Lower leg skin (tissue), 4 donors: ENCODE measurements at regions not wholly inside any gene's neighbourhood (a gene's known extent, or its start where the extent isn't known, plus 50 kb on each side); places are given as distances from the start of the nearest gene placed in this dataset.

ENCODE experiments used
- DNase-seq, 2 donors: peaks; one replicate each; pipeline ENCODE4 v3.0.0-alpha.2; 2019; ENCODE audit warnings: low spot score in 2 of 2
- H3K4me3 ChIP-seq: fragments of 200-600 bp; sonication (generic); 2 replicates; pipeline ENCODE4 v1.5.1; 2017; ENCODE audit warnings: mild to moderate bottlenecking, low read depth; ENCODE audit not compliant: poor library complexity, severe bottlenecking
- POLR2A ChIP-seq, 2 donors: fragments of 450-650 bp; IDR thresholded peaks; one replicate each; pipeline ENCODE4 v1.6.1; 2016 to 2017; ENCODE audit warnings: antibody characterized with exemption in 2 of 2, mild to moderate bottlenecking in 1 of 2, moderate library complexity in 1 of 2
- WGBS, 2 donors: methylation state at CpG; one replicate each; pipeline ENCODE4 v1.1.5; 2018; 5-methylcytosine and 5-hydroxymethylcytosine counted together
- intact Hi-C: fragments of 100-400 bp; cut with DNase I; formaldehyde crosslinking; loops from one replicate; pipeline ENCODE4 v1.15.0; 2023; ENCODE audit warnings: low total_unique reads
- TF ChIP-seq, protein P1 (sequence below), 3 donors: fragments of 450-650 bp; IDR thresholded peaks; one replicate each; pipeline ENCODE4 v1.5.1; 2016; ENCODE audit warnings: antibody characterized with exemption in 3 of 3, mild to moderate bottlenecking in 3 of 3, moderate library complexity in 2 of 3

DNA sequence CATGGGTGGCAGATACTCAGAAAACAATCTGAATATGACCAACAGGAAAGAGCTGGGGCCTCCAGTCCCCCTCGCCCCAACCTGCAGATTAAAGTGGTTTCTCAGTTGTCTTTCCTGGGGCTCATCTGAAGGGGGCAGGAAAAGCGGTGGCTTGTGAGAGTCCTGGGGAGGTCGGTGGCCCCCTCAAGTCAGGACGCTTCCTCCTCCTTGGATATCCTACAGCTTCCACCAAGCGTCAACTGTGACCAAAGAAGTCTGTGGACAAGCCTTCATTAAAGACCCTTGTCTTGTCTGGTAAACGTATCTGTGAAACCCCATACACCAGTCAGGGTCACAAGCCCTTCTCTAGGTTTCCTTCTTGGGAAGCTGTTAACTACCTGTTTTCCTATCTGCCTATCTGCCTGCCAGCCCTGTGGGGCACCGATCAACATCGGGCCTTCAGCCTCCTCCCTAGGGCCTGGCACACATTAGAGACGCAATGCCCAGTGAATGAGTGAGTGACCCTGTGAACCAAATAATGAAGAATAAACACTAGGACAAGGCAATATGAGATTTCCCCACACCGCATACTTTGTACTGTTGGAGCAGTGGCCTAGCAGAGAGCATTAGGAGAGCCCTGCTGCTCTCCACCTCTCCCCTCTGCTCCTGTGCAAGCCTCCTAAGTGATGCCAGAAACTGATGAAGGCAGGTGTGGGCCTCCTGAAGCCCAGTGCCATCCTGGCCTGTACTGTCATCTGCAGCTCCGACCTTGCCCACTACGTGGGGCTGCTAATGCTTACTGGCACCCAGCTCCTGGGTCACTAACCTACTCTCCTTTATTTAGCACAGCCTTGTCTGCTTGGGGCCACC is 1317.8 kb downstream of the UQCRFS1 start:
- intact Hi-C loops: no loop called here
- DNase-seq: peak in 1 of 2 donors; percentile 68
- TF ChIP-seq POLR2A (IDR thresholded peaks at IDR 0.05): no peak
- TF ChIP-seq, protein P1, sequence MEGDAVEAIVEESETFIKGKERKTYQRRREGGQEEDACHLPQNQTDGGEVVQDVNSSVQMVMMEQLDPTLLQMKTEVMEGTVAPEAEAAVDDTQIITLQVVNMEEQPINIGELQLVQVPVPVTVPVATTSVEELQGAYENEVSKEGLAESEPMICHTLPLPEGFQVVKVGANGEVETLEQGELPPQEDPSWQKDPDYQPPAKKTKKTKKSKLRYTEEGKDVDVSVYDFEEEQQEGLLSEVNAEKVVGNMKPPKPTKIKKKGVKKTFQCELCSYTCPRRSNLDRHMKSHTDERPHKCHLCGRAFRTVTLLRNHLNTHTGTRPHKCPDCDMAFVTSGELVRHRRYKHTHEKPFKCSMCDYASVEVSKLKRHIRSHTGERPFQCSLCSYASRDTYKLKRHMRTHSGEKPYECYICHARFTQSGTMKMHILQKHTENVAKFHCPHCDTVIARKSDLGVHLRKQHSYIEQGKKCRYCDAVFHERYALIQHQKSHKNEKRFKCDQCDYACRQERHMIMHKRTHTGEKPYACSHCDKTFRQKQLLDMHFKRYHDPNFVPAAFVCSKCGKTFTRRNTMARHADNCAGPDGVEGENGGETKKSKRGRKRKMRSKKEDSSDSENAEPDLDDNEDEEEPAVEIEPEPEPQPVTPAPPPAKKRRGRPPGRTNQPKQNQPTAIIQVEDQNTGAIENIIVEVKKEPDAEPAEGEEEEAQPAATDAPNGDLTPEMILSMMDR (IDR thresholded peaks at IDR 0.05): no peak
- H3K4me3 ChIP-seq: no peak overlapping the region
- WGBS, 2 donors: 75% methylated on average over 12 of the region's 12 CpGs

DNA sequence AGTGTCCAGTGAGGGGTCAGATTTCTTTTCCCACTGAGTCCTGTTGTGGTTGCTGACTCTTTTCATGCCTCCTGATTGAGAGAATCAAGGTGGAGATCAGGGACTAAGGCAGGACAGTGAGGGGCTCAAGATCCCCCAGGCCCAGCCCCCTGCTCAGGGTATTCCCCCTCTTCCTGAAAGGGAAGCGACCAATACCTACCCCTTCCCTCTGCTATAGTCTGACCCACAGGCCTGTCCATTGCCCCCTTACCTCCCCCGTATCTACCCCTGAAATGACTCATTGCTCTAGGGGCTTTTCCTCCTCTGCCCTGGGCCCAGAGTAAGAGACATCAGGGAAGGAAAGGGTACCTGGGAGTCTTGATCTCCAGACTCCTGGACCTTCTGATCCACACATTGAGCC is 1320.5 kb downstream of the UQCRFS1 start:
- intact Hi-C loops: no loop called here
- WGBS, 2 donors: 73 to 84% methylated on average over 2 of the region's 2 CpGs
- TF ChIP-seq, protein P1 (IDR thresholded peaks at IDR 0.05): no peak
- no peak for TF ChIP-seq POLR2A (IDR thresholded peaks at IDR 0.05)
- H3K4me3 ChIP-seq: no peak overlapping the region
- peak in 1 of 2 donors; percentile 56 for DNase-seq

DNA sequence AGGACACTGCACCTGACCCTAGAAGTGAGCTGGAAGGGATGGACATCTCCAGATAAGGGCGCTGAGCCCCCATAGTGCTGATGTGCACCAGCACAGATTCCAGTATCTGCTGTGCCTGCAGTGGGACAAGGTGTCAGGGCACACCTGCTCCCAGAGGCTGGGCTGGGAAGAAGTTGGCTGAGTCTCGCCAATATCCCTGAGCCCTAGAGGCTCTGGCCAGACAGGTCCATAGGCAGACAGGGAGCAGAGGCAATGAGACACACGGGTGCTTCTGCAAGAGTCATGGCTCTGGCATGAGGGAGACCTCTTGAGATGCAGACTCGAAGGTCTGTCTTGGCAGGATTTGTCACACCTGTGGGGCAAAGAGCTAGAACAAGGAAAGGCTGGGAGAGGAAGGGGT is 1321.5 kb downstream of the UQCRFS1 start:
- intact Hi-C loops: no loop called here
- 59 to 63% methylated on average over 4 of the region's 4 CpGs for WGBS, 2 donors
- TF ChIP-seq, protein P1 (IDR thresholded peaks at IDR 0.05): no peak
- TF ChIP-seq POLR2A (IDR thresholded peaks at IDR 0.05): no peak
- H3K4me3 ChIP-seq: no peak overlapping the region
- DNase-seq: peak in 1 of 2 donors; percentile 56

DNA sequence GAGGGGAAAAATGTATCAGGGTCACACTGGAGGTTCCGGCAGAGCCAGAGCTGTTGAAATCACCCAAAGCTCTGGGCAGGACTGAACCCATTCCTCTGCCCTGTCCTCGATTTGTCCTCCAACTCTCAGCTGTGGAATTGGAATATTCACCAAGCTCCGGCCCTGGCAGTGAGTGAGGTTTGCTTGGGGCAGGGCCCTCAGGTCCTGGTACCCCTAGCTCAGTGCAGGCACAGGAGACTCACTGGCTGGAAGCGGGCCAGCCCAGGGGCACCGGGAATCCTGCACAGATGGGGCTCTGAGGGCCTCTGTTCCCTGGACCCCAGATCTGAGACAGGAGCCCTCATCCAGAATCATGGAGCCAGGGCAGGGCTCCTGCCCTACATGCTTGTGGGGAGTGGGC is 1322.3 kb downstream of the UQCRFS1 start:
- intact Hi-C loops: no loop called here
- H3K4me3 ChIP-seq: no peak overlapping the region
- peak in 1 of 2 donors; percentile 78 for DNase-seq
- TF ChIP-seq POLR2A (IDR thresholded peaks at IDR 0.05): no peak
- TF ChIP-seq, protein P1 (IDR thresholded peaks at IDR 0.05): no peak
- 56% methylated on average over 4 to 5 of the region's 5 CpGs for WGBS, 2 donors

DNA sequence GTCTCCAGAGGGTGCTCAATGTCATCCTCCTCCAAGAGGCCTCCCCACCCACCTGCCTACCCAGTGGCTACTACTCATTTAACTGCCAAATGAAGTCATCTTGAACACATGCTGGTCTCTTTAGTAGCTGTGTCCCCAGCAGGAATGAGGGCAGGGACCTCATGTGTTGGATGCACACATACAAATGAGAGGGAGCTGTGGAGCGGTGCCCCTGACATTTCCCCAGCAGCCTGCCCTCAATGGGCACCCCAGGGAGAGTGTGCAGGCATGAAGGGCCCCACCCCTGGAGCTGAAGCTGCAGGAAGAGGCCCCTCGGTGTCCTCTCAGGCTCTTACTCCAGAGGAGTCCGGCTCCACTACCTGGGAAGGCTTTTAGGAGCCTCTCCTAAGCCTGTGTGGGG is 1322.7 kb downstream of the UQCRFS1 start:
- DNase-seq: peak in 1 of 2 donors; percentile 42
- WGBS, 2 donors: 77 to 86% methylated on average over 3 of the region's 3 CpGs
- TF ChIP-seq, protein P1 (IDR thresholded peaks at IDR 0.05): no peak
- no peak for TF ChIP-seq POLR2A (IDR thresholded peaks at IDR 0.05)
- no peak overlapping the region for H3K4me3 ChIP-seq
- intact Hi-C loops: no loop called here
